ENCODE measurements at regions not wholly inside any gene's neighbourhood (a gene's known extent, or its start where the extent isn't known, plus 50 kb on each side); places are given as distances from the start of the nearest gene placed in this dataset.

GRCh38 chr5:90289837-90290236, 119.7 kb downstream of the CETN3 start:
- TF ChIP-seq, protein P1, sequence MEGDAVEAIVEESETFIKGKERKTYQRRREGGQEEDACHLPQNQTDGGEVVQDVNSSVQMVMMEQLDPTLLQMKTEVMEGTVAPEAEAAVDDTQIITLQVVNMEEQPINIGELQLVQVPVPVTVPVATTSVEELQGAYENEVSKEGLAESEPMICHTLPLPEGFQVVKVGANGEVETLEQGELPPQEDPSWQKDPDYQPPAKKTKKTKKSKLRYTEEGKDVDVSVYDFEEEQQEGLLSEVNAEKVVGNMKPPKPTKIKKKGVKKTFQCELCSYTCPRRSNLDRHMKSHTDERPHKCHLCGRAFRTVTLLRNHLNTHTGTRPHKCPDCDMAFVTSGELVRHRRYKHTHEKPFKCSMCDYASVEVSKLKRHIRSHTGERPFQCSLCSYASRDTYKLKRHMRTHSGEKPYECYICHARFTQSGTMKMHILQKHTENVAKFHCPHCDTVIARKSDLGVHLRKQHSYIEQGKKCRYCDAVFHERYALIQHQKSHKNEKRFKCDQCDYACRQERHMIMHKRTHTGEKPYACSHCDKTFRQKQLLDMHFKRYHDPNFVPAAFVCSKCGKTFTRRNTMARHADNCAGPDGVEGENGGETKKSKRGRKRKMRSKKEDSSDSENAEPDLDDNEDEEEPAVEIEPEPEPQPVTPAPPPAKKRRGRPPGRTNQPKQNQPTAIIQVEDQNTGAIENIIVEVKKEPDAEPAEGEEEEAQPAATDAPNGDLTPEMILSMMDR (IDR thresholded peaks at IDR 0.05) = no peak
- TF ChIP-seq POLR2A (IDR thresholded peaks at IDR 0.05) = no peak
